Activated CD8-positive, alpha-beta T cell treated with anti-CD3 and anti-CD28 coated beads for 36 hours (primary cell): ENCODE measurements at regions not wholly inside any gene's neighbourhood (a gene's known extent, or its start where the extent isn't known, plus 50 kb on each side); places are given as distances from the start of the nearest gene placed in this dataset.

Source experiments
- ATAC-seq: fragments of 200-7000 bp; cut with Tn5 transposase; one replicate; pipeline ENCODE4 v1.10.0; 2021; ENCODE audit warnings: mild to moderate bottlenecking, moderate library complexity
- CTCF ChIA-PET: fragments of 350-600 bp; sonication (Branson Sonifier 250); formaldehyde crosslinking; loops from one replicate; lab custom pipeline; 2021; ENCODE audit warnings: antibody characterized with exemption; lab: Charles Lee
- POLR2A ChIA-PET: fragments of 350-600 bp; sonication (Branson Sonifier 250); formaldehyde crosslinking; loops from one replicate; lab custom pipeline; 2021; ENCODE audit warnings: antibody characterized with exemption; lab: Charles Lee
- DNase-seq: peaks from one replicate; pipeline ENCODE4 v3.0.0-alpha.2; 2020
- H3K27ac Mint-ChIP-seq: one replicate; pipeline ENCODE4 v1.8.0; 2021; ENCODE audit warnings: mild to moderate bottlenecking, mixed read lengths
- H3K27me3 Mint-ChIP-seq: one replicate; pipeline ENCODE4 v1.8.0; 2021; ENCODE audit warnings: mixed read lengths
- H3K36me3 Mint-ChIP-seq: one replicate; pipeline ENCODE4 v1.8.0; 2021; ENCODE audit warnings: low read depth, mixed read lengths
- H3K4me1 Mint-ChIP-seq: one replicate; pipeline ENCODE4 v1.8.0; 2021; ENCODE audit warnings: low read depth, mixed read lengths
- H3K4me3 Mint-ChIP-seq: one replicate; pipeline ENCODE4 v1.8.0; 2021; ENCODE audit warnings: mild to moderate bottlenecking, moderate library complexity, mixed read lengths
- H3K9me3 Mint-ChIP-seq: one replicate; pipeline ENCODE4 v1.8.0; 2021; ENCODE audit warnings: mixed read lengths
- CTCF ChIP-seq: fragments of 200-600 bp; IDR thresholded peaks from one replicate; pipeline ENCODE4 v1.8.0; 2022; ENCODE audit warnings: antibody characterized with exemption, mild to moderate bottlenecking
- intact Hi-C: fragments of 100-400 bp; cut with micrococcal nuclease; formaldehyde crosslinking; loops from one replicate; pipeline ENCODE4 v1.10.0; 2022

DNA sequence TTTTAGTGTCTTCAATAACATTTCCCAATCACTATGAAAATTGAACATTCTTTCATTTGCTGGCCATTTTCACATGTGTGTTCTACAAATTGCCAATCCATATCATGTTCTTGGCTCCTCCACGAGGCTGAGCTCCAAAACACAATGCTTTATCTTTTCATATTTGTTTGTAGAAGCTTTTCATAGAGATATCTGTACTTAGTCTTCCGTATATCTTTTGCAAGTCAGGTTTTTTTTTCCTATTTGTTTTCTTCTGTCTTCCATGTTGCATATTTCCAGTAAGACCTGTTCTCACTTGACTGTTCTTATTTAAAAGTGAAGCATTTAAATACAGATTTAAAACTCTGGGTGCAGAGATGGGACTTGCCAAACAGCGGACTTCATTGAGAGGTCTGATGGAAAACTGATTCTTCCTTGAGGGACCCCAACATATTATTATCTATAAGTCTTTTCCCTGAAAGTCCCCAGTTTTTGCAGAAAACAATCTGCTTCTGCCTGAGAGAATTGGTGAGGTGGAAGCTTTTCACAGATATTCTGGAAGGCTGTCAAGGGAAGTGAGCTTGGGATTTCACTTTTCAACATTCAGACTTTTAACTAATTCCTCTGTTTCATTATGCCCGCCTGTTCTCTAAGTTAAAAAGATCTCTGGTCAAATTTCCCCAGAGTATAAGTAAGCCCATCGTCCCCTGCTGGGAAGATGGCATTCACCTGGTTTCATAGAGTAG is 77.8 kb upstream of the KCNMB2 start:
- TF ChIP-seq CTCF, result no peak
- Mint-ChIP-seq H3K27me3 (peaks cover 14% of the 10 kb centered on the region), H3K36me3 (no peaks in the 10 kb centered on the region), H3K4me3 (no peak overlapping the region), H3K27ac (no peak overlapping the region), H3K4me1 (no peaks in the 10 kb centered on the region), H3K9me3 (no peaks in the 10 kb centered on the region)
- POLR2A ChIA-PET, result no interaction called here
- ATAC-seq (no peak), DNase-seq (no peak)
- intact Hi-C loops, result no loop called here
- CTCF ChIA-PET, result interaction anchor here (1.2 to 1.5 kb wide), 2 partner anchors 12 to 35 kb away, joined by 3 read pairs; no protein-coding TSS in a partner anchor

- intact Hi-C loops, result no loop called here
- H3K36me3 Mint-ChIP-seq, result no peaks in the 10 kb centered on the region
Observed at GRCh38 chr3:178459038-178459410, 77.2 kb upstream of the KCNMB2 start.

GRCh38 chr3:178465260-178466180 is 70.7 kb upstream of the KCNMB2 start:
- ChIA-PET CTCF (no interaction called here), POLR2A (no interaction called here)
- no peak overlapping the region for H3K27ac Mint-ChIP-seq
- DNase-seq (no peak), ATAC-seq (no peak)
- no peak for TF ChIP-seq CTCF
- H3K4me1 Mint-ChIP-seq, result no peaks in the 10 kb centered on the region
- H3K27me3 Mint-ChIP-seq, result peaks cover 22% of the 10 kb centered on the region
- no peaks in the 10 kb centered on the region for H3K36me3 Mint-ChIP-seq
- no peak overlapping the region for H3K4me3 Mint-ChIP-seq
- H3K9me3 Mint-ChIP-seq, result no peaks in the 10 kb centered on the region
- intact Hi-C loops, result no loop called here

More at GRCh38 chr3:178459038-178459410, 77.2 kb upstream of the KCNMB2 start:
- DNase-seq, result no peak
- ATAC-seq, result no peak
- Mint-ChIP-seq H3K9me3 (no peaks in the 10 kb centered on the region), H3K4me3 (no peak overlapping the region), H3K4me1 (no peaks in the 10 kb centered on the region), H3K27me3 (peaks cover 14% of the 10 kb centered on the region), H3K27ac (no peak overlapping the region)
- TF ChIP-seq CTCF, result no peak
- CTCF ChIA-PET, result no interaction called here
- POLR2A ChIA-PET, result no interaction called here

DNA sequence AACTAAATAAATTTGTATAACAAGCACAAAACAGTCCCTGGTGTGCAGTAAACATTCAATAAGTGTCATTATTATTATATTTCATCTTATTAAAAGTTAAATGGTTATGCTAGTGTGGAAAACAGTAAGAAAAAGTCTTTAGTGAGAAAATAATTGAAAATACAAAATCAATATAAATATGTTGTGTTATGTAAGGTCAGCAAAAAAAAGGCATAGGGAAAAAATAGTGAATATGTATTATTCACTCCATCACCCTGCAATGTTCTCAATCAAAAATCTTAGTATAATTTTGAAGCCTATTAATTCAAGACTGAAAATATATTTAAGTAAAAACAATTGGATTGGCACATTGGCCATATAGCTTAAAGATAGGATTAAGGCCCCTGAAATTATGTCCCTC is 63.3 kb upstream of the KCNMB2 start:
- POLR2A ChIA-PET, result no interaction called here
- H3K27ac Mint-ChIP-seq, result no peak overlapping the region
- H3K36me3 Mint-ChIP-seq, result no peaks in the 10 kb centered on the region
- DNase-seq (no peak), ATAC-seq (no peak)
- no peaks in the 10 kb centered on the region for H3K4me1 Mint-ChIP-seq
- H3K4me3 Mint-ChIP-seq, result no peak overlapping the region
- peaks cover 10% of the 10 kb centered on the region for H3K27me3 Mint-ChIP-seq
- CTCF ChIA-PET, result no interaction called here
- TF ChIP-seq CTCF, result no peak
- no peaks in the 10 kb centered on the region for H3K9me3 Mint-ChIP-seq
- intact Hi-C loops, result no loop called here

DNA sequence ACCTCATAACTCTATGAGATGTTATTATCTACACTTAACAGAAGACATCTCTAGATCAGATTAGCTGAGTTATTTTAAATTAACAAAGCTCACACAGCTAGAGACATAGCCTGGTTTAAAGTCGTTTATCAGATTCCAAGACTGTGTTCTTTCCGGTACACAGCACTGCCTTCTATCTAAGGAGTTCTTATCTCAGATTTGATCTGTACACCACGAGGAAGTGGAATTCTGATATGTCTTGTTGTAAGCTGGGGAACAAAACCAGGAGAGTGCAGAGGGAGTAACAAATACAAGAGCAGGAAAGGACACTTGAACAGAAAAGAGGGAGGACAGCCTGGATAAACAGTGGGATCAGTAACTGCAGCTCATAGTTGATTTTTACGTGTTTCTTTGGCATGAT is 61.7 kb upstream of the KCNMB2 start:
- CTCF ChIA-PET, result no interaction called here
- Mint-ChIP-seq H3K27me3 (peaks cover 6% of the 10 kb centered on the region), H3K4me3 (no peak overlapping the region), H3K4me1 (no peaks in the 10 kb centered on the region), H3K27ac (no peak overlapping the region), H3K9me3 (no peaks in the 10 kb centered on the region), H3K36me3 (no peaks in the 10 kb centered on the region)
- no peak for TF ChIP-seq CTCF
- POLR2A ChIA-PET, result no interaction called here
- intact Hi-C loops, result no loop called here
- DNase-seq, result no peak
- no peak for ATAC-seq
